Neural progenitor cell (in vitro differentiated cells): ENCODE measurements at regions not wholly inside any gene's neighbourhood (a gene's known extent, or its start where the extent isn't known, plus 50 kb on each side); places are given as distances from the start of the nearest gene placed in this dataset.

Source experiments
- EZH2 ChIP-seq: fragments of 200-600 bp; sonication (generic); IDR thresholded peaks from 2 replicates; pipeline ENCODE4 v1.6.1; 2017; ENCODE audit warnings: antibody characterized with exemption, mild to moderate bottlenecking, moderate library complexity
- TF ChIP-seq, protein P1 (sequence below): fragments of 200-600 bp; sonication (generic); IDR thresholded peaks from 2 replicates; pipeline ENCODE4 v1.5.1; 2017; ENCODE audit warnings: antibody characterized with exemption, mild to moderate bottlenecking

GRCh38 chr1:88009916-88010315 lies 674.2 kb upstream of the PKN2 start:
- TF ChIP-seq, protein P1, sequence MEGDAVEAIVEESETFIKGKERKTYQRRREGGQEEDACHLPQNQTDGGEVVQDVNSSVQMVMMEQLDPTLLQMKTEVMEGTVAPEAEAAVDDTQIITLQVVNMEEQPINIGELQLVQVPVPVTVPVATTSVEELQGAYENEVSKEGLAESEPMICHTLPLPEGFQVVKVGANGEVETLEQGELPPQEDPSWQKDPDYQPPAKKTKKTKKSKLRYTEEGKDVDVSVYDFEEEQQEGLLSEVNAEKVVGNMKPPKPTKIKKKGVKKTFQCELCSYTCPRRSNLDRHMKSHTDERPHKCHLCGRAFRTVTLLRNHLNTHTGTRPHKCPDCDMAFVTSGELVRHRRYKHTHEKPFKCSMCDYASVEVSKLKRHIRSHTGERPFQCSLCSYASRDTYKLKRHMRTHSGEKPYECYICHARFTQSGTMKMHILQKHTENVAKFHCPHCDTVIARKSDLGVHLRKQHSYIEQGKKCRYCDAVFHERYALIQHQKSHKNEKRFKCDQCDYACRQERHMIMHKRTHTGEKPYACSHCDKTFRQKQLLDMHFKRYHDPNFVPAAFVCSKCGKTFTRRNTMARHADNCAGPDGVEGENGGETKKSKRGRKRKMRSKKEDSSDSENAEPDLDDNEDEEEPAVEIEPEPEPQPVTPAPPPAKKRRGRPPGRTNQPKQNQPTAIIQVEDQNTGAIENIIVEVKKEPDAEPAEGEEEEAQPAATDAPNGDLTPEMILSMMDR, result peak; percentile 4
- TF ChIP-seq EZH2, result no peak
